MV-4-11 (cell line): ENCODE measurements at regions not wholly inside any gene's neighbourhood (a gene's known extent, or its start where the extent isn't known, plus 50 kb on each side); places are given as distances from the start of the nearest gene placed in this dataset.

Experiments
- DNase-seq: peaks from one replicate; lab custom pipeline; 2025; lab: John Stamatoyannopoulos, UW

- DNase-seq, result no peak
Observed at GRCh38 chr4:153076861-153077260, 127.4 kb upstream of the TRIM2 start.

GRCh38 chr4:153079857-153080391, 124.3 kb upstream of the TRIM2 start:
- DNase-seq, result no peak

- no peak for DNase-seq
Observed at GRCh38 chr4:153081006-153081580, 123.2 kb upstream of the TRIM2 start.

GRCh38 chr4:153081693-153082092, 122.5 kb upstream of the TRIM2 start:
- DNase-seq, result no peak

- peak; percentile 36 for DNase-seq
Observed at GRCh38 chr4:153082322-153083301, 121.6 kb upstream of the TRIM2 start.

- DNase-seq, result peak; percentile 63
Observed at GRCh38 chr4:153083447-153083947, 120.7 kb upstream of the TRIM2 start.

- DNase-seq, result no peak
Observed at GRCh38 chr4:153084224-153084979, 119.8 kb upstream of the TRIM2 start.

- peak; percentile 25 for DNase-seq
Observed at GRCh38 chr4:153084980-153085630, 119.1 kb upstream of the TRIM2 start.

GRCh38 chr4:153087671-153088194, 116.5 kb upstream of the TRIM2 start:
- no peak for DNase-seq

GRCh38 chr4:153089742-153090141, 114.5 kb upstream of the TRIM2 start:
- no peak for DNase-seq

- no peak for DNase-seq
Observed at GRCh38 chr4:153090181-153090580, 114.1 kb upstream of the TRIM2 start.

- no peak for DNase-seq
Observed at GRCh38 chr4:153090670-153091385, 113.4 kb upstream of the TRIM2 start.

GRCh38 chr4:153093396-153093795, 110.8 kb upstream of the TRIM2 start:
- DNase-seq, result no peak

GRCh38 chr4:153093802-153094201, 110.4 kb upstream of the TRIM2 start:
- no peak for DNase-seq

GRCh38 chr4:153094435-153094834, 109.8 kb upstream of the TRIM2 start:
- no peak for DNase-seq

- DNase-seq, result no peak
Observed at GRCh38 chr4:153095448-153096204, 108.6 kb upstream of the TRIM2 start.

GRCh38 chr4:153096344-153096743, 107.9 kb upstream of the TRIM2 start:
- DNase-seq, result no peak

- no peak for DNase-seq
Observed at GRCh38 chr4:153098427-153098826, 105.8 kb upstream of the TRIM2 start.

GRCh38 chr4:153099391-153100140, 104.7 kb upstream of the TRIM2 start:
- no peak for DNase-seq
